GM23338 (cell line): ENCODE measurements at regions not wholly inside any gene's neighbourhood (a gene's known extent, or its start where the extent isn't known, plus 50 kb on each side); places are given as distances from the start of the nearest gene placed in this dataset.

Source experiments
- ATAC-seq: fragments of 200-7000 bp; cut with Tn5 transposase; 3 replicates; pipeline ENCODE4 v1.9.1; 2020
- DNase-seq: peaks from one replicate; pipeline ENCODE4 v3.0.0-alpha.2; 2015; ENCODE audit warnings: low spot score
- H2AFZ ChIP-seq: fragments of 200-600 bp; sonication (generic); 2 replicates; pipeline ENCODE4 v1.8.0; 2016; ENCODE audit warnings: antibody characterized with exemption, mild to moderate bottlenecking, moderate library complexity
- H3F3A ChIP-seq: fragments of 200-600 bp; sonication (generic); replicated peaks from 2 replicates; pipeline ENCODE4 v1.8.0; 2017; ENCODE audit warnings: antibody characterized with exemption, mixed run types, low read depth
- H3K27ac ChIP-seq: fragments of 200-600 bp; sonication (generic); 2 replicates; pipeline ENCODE4 v1.6.1; 2016; ENCODE audit warnings: low read depth
- H3K27me3 ChIP-seq: fragments of 200-600 bp; sonication (generic); 2 replicates; pipeline ENCODE4 v1.8.0; 2016; ENCODE audit warnings: mild to moderate bottlenecking, mixed run types, moderate library complexity; ENCODE audit not compliant: insufficient read depth
- H3K36me3 ChIP-seq: fragments of 200-600 bp; sonication (generic); 2 replicates; pipeline ENCODE4 v1.8.0; 2016; ENCODE audit warnings: mild to moderate bottlenecking; ENCODE audit not compliant: insufficient read depth
- H3K4me1 ChIP-seq: fragments of 200-600 bp; sonication (generic); 2 replicates; pipeline ENCODE4 v1.8.0; 2016; ENCODE audit warnings: mild to moderate bottlenecking, moderate library complexity; ENCODE audit not compliant: insufficient read depth
- H3K4me2 ChIP-seq: fragments of 200-600 bp; sonication (generic); 2 replicates; pipeline ENCODE4 v1.7.1; 2017; ENCODE audit warnings: mixed run types
- H3K4me3 ChIP-seq: fragments of 200-600 bp; sonication (generic); 2 replicates; pipeline ENCODE4 v1.6.1; 2016; ENCODE audit warnings: mixed run types
- H3K79me2 ChIP-seq: fragments of 200-600 bp; sonication (generic); replicated peaks from 2 replicates; pipeline ENCODE4 v1.8.0; 2017; ENCODE audit warnings: mild to moderate bottlenecking; ENCODE audit not compliant: insufficient read depth
- H3K9me2 ChIP-seq: fragments of 200-600 bp; sonication (generic); 2 replicates; pipeline ENCODE4 v1.8.0; 2017; ENCODE audit not compliant: insufficient read depth
- H4K20me1 ChIP-seq: fragments of 200-600 bp; sonication (generic); replicated peaks from 2 replicates; pipeline ENCODE4 v1.8.0; 2017; ENCODE audit warnings: mild to moderate bottlenecking; ENCODE audit not compliant: insufficient read depth
- H3K27ac Mint-ChIP-seq: 2 replicates; pipeline ENCODE4 v1.8.0; 2020; ENCODE audit warnings: inconsistent platforms, mild to moderate bottlenecking, moderate library complexity, mixed read lengths
- H3K27me3 Mint-ChIP-seq: 3 replicates; pipeline ENCODE4 v1.8.0; 2022; ENCODE audit warnings: low read depth, mild to moderate bottlenecking, moderate library complexity, mixed read lengths, inconsistent platforms; ENCODE audit not compliant: insufficient read depth, poor library complexity
- H3K36me3 Mint-ChIP-seq: 3 replicates; pipeline ENCODE4 v1.8.0; 2021; ENCODE audit warnings: low read depth, mild to moderate bottlenecking, inconsistent platforms, moderate library complexity, mixed read lengths
- H3K4me1 Mint-ChIP-seq: 3 replicates; pipeline ENCODE4 v1.8.0; 2020; ENCODE audit warnings: mild to moderate bottlenecking, inconsistent platforms, mixed read lengths
- H3K4me3 Mint-ChIP-seq: 3 replicates; pipeline ENCODE4 v1.8.0; 2021; ENCODE audit warnings: moderate library complexity, mild to moderate bottlenecking, inconsistent platforms, mixed read lengths
- H3K9me3 Mint-ChIP-seq: 3 replicates; pipeline ENCODE4 v1.8.0; 2020; ENCODE audit warnings: moderate library complexity, mild to moderate bottlenecking, inconsistent platforms, mixed read lengths
- CREB1 ChIP-seq: fragments of 250-450 bp; sonication (Bioruptor Pico); IDR thresholded peaks from 2 replicates; pipeline ENCODE4 v1.5.0; 2020; ENCODE audit warnings: low read depth, mild to moderate bottlenecking, moderate library complexity
- EZH2 ChIP-seq: fragments of 200-600 bp; sonication (generic); IDR thresholded peaks from one replicate; pipeline ENCODE4 v1.8.0; 2017; ENCODE audit warnings: antibody characterized with exemption, mild to moderate bottlenecking, low read depth; ENCODE audit not compliant: unreplicated experiment
- EZH2phosphoT487 ChIP-seq: fragments of 200-600 bp; sonication (generic); IDR thresholded peaks from one replicate; pipeline ENCODE4 v1.8.1; 2018; ENCODE audit warnings: antibody characterized with exemption; ENCODE audit not compliant: unreplicated experiment
- JUNB ChIP-seq: IDR thresholded peaks from one replicate; pipeline ENCODE4 v1.6.1; 2016; ENCODE audit warnings: antibody characterized with exemption; ENCODE audit not compliant: unreplicated experiment
- NANOG ChIP-seq: IDR thresholded peaks from 2 replicates; pipeline ENCODE4 v1.6.1; 2016; ENCODE audit warnings: antibody characterized with exemption, borderline replicate concordance
- POLR2AphosphoS5 ChIP-seq: IDR thresholded peaks from 2 replicates; pipeline ENCODE4 v1.6.1; 2016; ENCODE audit warnings: antibody characterized with exemption, low read depth
- STAT1 ChIP-seq: IDR thresholded peaks from one replicate; pipeline ENCODE4 v1.6.1; 2016; ENCODE audit warnings: antibody characterized with exemption; ENCODE audit not compliant: unreplicated experiment
- ZNF114 ChIP-seq: fragments of 250-450 bp; sonication (Bioruptor Pico); IDR thresholded peaks from 2 replicates; pipeline ENCODE4 v1.5.0; 2020; ENCODE audit warnings: mild to moderate bottlenecking, moderate library complexity
- ZNF331 ChIP-seq: fragments of 250-450 bp; sonication (Bioruptor Pico); IDR thresholded peaks from 2 replicates; pipeline ENCODE4 v1.5.0; 2020; ENCODE audit warnings: low read depth, mild to moderate bottlenecking, moderate library complexity
- TF ChIP-seq, protein P1 (sequence below): IDR thresholded peaks from 2 replicates; pipeline ENCODE4 v1.6.1; 2016; ENCODE audit warnings: antibody characterized with exemption
- TF ChIP-seq, protein P2 (sequence below): fragments of 250-450 bp; sonication (Bioruptor Pico); IDR thresholded peaks from 2 replicates; pipeline ENCODE4 v1.5.0; 2020; ENCODE audit warnings: mild to moderate bottlenecking, moderate library complexity
- TF ChIP-seq, protein P3 (sequence below): IDR thresholded peaks from one replicate; pipeline ENCODE4 v1.6.1; 2018; ENCODE audit warnings: antibody characterized with exemption; ENCODE audit not compliant: unreplicated experiment
- TF ChIP-seq, protein P4 (sequence below), 2 experiments: fragments of 200-600 bp in 1 of 2; sonication (generic) in 1 of 2; conservative IDR thresholded peaks; 2 replicates each; pipeline versions ENCODE4 v1.5.1 to v1.6.1; 2016 to 2017; ENCODE audit warnings: antibody characterized with exemption in 2 of 2, low read depth in 2 of 2, mild to moderate bottlenecking in 2 of 2, moderate library complexity in 1 of 2

DNA sequence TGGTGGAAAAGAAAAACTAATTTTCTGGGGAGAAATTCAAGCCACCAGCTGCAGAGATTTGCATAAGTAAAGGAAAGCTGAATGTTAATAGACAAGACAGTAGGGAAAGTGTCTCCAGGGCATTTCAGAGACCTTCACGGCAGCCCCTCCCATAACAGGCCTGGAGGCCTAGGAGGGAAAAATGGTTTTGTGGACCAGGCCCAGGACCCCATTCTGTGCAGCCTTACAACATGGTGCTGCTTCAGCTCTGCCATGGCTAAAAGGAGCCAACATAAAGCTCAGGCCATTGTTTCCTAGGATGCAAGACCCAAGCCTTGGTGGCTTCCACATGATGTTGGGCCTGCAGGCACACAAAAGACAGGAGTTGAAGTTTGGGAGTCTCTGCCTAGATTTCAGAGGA, 697.1 kb downstream of the SOCS6 start:
- H3K4me3 ChIP-seq: no peak overlapping the region
- no peak overlapping the region for H3K27ac Mint-ChIP-seq
- H3K9me2 ChIP-seq: no peaks in the 10 kb centered on the region
- H3K79me2 ChIP-seq: no peaks in the 10 kb centered on the region
- H3K27me3 ChIP-seq: no peaks in the 10 kb centered on the region
- H3K4me1 Mint-ChIP-seq: no peaks in the 10 kb centered on the region
- no peaks in the 10 kb centered on the region for H3F3A ChIP-seq
- H2AFZ ChIP-seq: no peak overlapping the region
- H3K27me3 Mint-ChIP-seq: peaks cover 3% of the 10 kb centered on the region
- no peak overlapping the region for H3K27ac ChIP-seq
- peaks cover 93% of the 10 kb centered on the region for H3K9me3 Mint-ChIP-seq
- H3K4me3 Mint-ChIP-seq: no peak overlapping the region
- no peak for DNase-seq
- TF ChIP-seq, protein P1, sequence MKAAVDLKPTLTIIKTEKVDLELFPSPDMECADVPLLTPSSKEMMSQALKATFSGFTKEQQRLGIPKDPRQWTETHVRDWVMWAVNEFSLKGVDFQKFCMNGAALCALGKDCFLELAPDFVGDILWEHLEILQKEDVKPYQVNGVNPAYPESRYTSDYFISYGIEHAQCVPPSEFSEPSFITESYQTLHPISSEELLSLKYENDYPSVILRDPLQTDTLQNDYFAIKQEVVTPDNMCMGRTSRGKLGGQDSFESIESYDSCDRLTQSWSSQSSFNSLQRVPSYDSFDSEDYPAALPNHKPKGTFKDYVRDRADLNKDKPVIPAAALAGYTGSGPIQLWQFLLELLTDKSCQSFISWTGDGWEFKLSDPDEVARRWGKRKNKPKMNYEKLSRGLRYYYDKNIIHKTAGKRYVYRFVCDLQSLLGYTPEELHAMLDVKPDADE: no peak
- TF ChIP-seq ZNF114 (CRISPR knock-in tag): no peak
- TF ChIP-seq, protein P2, sequence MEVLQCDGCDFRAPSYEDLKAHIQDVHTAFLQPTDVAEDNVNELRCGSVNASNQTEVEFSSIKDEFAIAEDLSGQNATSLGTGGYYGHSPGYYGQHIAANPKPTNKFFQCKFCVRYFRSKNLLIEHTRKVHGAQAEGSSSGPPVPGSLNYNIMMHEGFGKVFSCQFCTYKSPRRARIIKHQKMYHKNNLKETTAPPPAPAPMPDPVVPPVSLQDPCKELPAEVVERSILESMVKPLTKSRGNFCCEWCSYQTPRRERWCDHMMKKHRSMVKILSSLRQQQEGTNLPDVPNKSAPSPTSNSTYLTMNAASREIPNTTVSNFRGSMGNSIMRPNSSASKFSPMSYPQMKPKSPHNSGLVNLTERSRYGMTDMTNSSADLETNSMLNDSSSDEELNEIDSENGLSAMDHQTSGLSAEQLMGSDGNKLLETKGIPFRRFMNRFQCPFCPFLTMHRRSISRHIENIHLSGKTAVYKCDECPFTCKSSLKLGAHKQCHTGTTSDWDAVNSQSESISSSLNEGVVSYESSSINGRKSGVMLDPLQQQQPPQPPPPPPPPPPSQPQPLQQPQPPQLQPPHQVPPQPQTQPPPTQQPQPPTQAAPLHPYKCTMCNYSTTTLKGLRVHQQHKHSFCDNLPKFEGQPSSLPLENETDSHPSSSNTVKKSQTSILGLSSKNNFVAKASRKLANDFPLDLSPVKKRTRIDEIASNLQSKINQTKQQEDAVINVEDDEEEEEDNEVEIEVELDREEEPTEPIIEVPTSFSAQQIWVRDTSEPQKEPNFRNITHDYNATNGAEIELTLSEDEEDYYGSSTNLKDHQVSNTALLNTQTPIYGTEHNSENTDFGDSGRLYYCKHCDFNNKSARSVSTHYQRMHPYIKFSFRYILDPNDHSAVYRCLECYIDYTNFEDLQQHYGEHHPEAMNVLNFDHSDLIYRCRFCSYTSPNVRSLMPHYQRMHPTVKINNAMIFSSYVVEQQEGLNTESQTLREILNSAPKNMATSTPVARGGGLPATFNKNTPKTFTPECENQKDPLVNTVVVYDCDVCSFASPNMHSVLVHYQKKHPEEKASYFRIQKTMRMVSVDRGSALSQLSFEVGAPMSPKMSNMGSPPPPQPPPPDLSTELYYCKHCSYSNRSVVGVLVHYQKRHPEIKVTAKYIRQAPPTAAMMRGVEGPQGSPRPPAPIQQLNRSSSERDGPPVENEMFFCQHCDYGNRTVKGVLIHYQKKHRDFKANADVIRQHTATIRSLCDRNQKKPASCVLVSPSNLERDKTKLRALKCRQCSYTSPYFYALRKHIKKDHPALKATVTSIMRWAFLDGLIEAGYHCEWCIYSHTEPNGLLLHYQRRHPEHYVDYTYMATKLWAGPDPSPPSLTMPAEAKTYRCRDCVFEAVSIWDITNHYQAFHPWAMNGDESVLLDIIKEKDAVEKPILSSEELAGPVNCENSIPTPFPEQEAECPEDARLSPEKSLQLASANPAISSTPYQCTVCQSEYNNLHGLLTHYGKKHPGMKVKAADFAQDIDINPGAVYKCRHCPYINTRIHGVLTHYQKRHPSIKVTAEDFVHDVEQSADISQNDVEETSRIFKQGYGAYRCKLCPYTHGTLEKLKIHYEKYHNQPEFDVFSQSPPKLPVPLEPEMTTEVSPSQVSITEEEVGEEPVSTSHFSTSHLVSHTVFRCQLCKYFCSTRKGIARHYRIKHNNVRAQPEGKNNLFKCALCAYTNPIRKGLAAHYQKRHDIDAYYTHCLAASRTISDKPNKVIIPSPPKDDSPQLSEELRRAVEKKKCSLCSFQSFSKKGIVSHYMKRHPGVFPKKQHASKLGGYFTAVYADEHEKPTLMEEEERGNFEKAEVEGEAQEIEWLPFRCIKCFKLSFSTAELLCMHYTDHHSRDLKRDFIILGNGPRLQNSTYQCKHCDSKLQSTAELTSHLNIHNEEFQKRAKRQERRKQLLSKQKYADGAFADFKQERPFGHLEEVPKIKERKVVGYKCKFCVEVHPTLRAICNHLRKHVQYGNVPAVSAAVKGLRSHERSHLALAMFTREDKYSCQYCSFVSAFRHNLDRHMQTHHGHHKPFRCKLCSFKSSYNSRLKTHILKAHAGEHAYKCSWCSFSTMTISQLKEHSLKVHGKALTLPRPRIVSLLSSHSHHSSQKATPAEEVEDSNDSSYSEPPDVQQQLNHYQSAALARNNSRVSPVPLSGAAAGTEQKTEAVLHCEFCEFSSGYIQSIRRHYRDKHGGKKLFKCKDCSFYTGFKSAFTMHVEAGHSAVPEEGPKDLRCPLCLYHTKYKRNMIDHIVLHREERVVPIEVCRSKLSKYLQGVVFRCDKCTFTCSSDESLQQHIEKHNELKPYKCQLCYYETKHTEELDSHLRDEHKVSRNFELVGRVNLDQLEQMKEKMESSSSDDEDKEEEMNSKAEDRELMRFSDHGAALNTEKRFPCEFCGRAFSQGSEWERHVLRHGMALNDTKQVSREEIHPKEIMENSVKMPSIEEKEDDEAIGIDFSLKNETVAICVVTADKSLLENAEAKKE (CRISPR knock-in tag): no peak
- TF ChIP-seq, protein P3, sequence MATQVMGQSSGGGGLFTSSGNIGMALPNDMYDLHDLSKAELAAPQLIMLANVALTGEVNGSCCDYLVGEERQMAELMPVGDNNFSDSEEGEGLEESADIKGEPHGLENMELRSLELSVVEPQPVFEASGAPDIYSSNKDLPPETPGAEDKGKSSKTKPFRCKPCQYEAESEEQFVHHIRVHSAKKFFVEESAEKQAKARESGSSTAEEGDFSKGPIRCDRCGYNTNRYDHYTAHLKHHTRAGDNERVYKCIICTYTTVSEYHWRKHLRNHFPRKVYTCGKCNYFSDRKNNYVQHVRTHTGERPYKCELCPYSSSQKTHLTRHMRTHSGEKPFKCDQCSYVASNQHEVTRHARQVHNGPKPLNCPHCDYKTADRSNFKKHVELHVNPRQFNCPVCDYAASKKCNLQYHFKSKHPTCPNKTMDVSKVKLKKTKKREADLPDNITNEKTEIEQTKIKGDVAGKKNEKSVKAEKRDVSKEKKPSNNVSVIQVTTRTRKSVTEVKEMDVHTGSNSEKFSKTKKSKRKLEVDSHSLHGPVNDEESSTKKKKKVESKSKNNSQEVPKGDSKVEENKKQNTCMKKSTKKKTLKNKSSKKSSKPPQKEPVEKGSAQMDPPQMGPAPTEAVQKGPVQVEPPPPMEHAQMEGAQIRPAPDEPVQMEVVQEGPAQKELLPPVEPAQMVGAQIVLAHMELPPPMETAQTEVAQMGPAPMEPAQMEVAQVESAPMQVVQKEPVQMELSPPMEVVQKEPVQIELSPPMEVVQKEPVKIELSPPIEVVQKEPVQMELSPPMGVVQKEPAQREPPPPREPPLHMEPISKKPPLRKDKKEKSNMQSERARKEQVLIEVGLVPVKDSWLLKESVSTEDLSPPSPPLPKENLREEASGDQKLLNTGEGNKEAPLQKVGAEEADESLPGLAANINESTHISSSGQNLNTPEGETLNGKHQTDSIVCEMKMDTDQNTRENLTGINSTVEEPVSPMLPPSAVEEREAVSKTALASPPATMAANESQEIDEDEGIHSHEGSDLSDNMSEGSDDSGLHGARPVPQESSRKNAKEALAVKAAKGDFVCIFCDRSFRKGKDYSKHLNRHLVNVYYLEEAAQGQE: no peak
- TF ChIP-seq NANOG: no peak
- TF ChIP-seq ZNF331: no peak
- no peak for TF ChIP-seq EZH2
- TF ChIP-seq STAT1: no peak
- TF ChIP-seq POLR2AphosphoS5: no peak
- TF ChIP-seq, protein P4, sequence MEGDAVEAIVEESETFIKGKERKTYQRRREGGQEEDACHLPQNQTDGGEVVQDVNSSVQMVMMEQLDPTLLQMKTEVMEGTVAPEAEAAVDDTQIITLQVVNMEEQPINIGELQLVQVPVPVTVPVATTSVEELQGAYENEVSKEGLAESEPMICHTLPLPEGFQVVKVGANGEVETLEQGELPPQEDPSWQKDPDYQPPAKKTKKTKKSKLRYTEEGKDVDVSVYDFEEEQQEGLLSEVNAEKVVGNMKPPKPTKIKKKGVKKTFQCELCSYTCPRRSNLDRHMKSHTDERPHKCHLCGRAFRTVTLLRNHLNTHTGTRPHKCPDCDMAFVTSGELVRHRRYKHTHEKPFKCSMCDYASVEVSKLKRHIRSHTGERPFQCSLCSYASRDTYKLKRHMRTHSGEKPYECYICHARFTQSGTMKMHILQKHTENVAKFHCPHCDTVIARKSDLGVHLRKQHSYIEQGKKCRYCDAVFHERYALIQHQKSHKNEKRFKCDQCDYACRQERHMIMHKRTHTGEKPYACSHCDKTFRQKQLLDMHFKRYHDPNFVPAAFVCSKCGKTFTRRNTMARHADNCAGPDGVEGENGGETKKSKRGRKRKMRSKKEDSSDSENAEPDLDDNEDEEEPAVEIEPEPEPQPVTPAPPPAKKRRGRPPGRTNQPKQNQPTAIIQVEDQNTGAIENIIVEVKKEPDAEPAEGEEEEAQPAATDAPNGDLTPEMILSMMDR (conservative IDR thresholded peaks at IDR 0.05; ENCODE audit: low read depth in 2 of 2): no peak
- TF ChIP-seq JUNB: no peak
- no peak for TF ChIP-seq EZH2phosphoT487
- TF ChIP-seq CREB1 (CRISPR knock-in tag): no peak
- no peak for ATAC-seq
- no peaks in the 10 kb centered on the region for H3K4me1 ChIP-seq
- H4K20me1 ChIP-seq: no peaks in the 10 kb centered on the region
- peaks cover 40% of the 10 kb centered on the region for H3K36me3 Mint-ChIP-seq
- no peak overlapping the region for H3K4me2 ChIP-seq
- no peaks in the 10 kb centered on the region for H3K36me3 ChIP-seq
